GM23338 (cell line): ENCODE measurements at regions not wholly inside any gene's neighbourhood (a gene's known extent, or its start where the extent isn't known, plus 50 kb on each side); places are given as distances from the start of the nearest gene placed in this dataset.

Experiments
- CREB1 ChIP-seq: fragments of 250-450 bp; sonication (Bioruptor Pico); IDR thresholded peaks from 2 replicates; pipeline ENCODE4 v1.5.0; 2020; ENCODE audit warnings: low read depth, mild to moderate bottlenecking, moderate library complexity
- CTCF ChIP-seq, 2 experiments: fragments of 200-600 bp in 1 of 2; sonication (generic) in 1 of 2; conservative IDR thresholded peaks; 2 replicates each; pipeline versions ENCODE4 v1.5.1 to v1.6.1; 2016 to 2017; ENCODE audit warnings: antibody characterized with exemption in 2 of 2, low read depth in 2 of 2, mild to moderate bottlenecking in 2 of 2, moderate library complexity in 1 of 2
- EZH2 ChIP-seq: fragments of 200-600 bp; sonication (generic); IDR thresholded peaks from one replicate; pipeline ENCODE4 v1.8.0; 2017; ENCODE audit warnings: antibody characterized with exemption, mild to moderate bottlenecking, low read depth; ENCODE audit not compliant: unreplicated experiment
- EZH2phosphoT487 ChIP-seq: fragments of 200-600 bp; sonication (generic); IDR thresholded peaks from one replicate; pipeline ENCODE4 v1.8.1; 2018; ENCODE audit warnings: antibody characterized with exemption; ENCODE audit not compliant: unreplicated experiment
- NANOG ChIP-seq: IDR thresholded peaks from 2 replicates; pipeline ENCODE4 v1.6.1; 2016; ENCODE audit warnings: antibody characterized with exemption, borderline replicate concordance
- POLR2AphosphoS5 ChIP-seq: IDR thresholded peaks from 2 replicates; pipeline ENCODE4 v1.6.1; 2016; ENCODE audit warnings: antibody characterized with exemption, low read depth
- REST ChIP-seq: IDR thresholded peaks from one replicate; pipeline ENCODE4 v1.6.1; 2018; ENCODE audit warnings: antibody characterized with exemption; ENCODE audit not compliant: unreplicated experiment
- ZNF114 ChIP-seq: fragments of 250-450 bp; sonication (Bioruptor Pico); IDR thresholded peaks from 2 replicates; pipeline ENCODE4 v1.5.0; 2020; ENCODE audit warnings: mild to moderate bottlenecking, moderate library complexity
- ZNF331 ChIP-seq: fragments of 250-450 bp; sonication (Bioruptor Pico); IDR thresholded peaks from 2 replicates; pipeline ENCODE4 v1.5.0; 2020; ENCODE audit warnings: low read depth, mild to moderate bottlenecking, moderate library complexity
- ZNF462 ChIP-seq: fragments of 250-450 bp; sonication (Bioruptor Pico); IDR thresholded peaks from 2 replicates; pipeline ENCODE4 v1.5.0; 2020; ENCODE audit warnings: mild to moderate bottlenecking, moderate library complexity

GRCh38 chr5:103909391-103909790 lies 346.8 kb upstream of the NUDT12 start (continued):
- TF ChIP-seq ZNF462 (CRISPR knock-in tag) (no peak), REST (no peak), EZH2 (no peak), NANOG (no peak), ZNF114 (CRISPR knock-in tag) (no peak), POLR2AphosphoS5 (no peak), CREB1 (CRISPR knock-in tag) (no peak), ZNF331 (no peak), EZH2phosphoT487 (no peak), CTCF (conservative IDR thresholded peaks at IDR 0.05; ENCODE audit: low read depth in 2 of 2) (no peak)
